Stimulated activated CD4-positive, alpha-beta T cell treated with anti-CD3 and anti-CD28 coated beads, Interleukin-4, amount 100 ng/mL, for 48 hours (primary cell): ENCODE measurements at regions not wholly inside any gene's neighbourhood (a gene's known extent, or its start where the extent isn't known, plus 50 kb on each side); places are given as distances from the start of the nearest gene placed in this dataset.
"Not testable (repeated sequence)": the region's sequence is repeated elsewhere in the genome, so short reads cannot be mapped to it uniquely, and the experiment has no call there.

Source experiments
- DNase-seq, 2 donors: peaks; one replicate each; pipeline ENCODE4 v3.0.0-alpha.2; 2020; ENCODE audit warnings: low read depth in 2 of 2

- not testable (repeated sequence) for DNase-seq
Measured at GRCh38 chr4:102397056-102397455, 51.8 kb upstream of the SLC39A8 start.

- DNase-seq = no peak
Measured at GRCh38 chr4:102399021-102399420, 53.7 kb upstream of the SLC39A8 start.

GRCh38 chr4:102400898-102401297 lies 55.6 kb upstream of the SLC39A8 start:
- DNase-seq = no peak

GRCh38 chr4:102402223-102402622 lies 56.9 kb upstream of the SLC39A8 start:
- no peak for DNase-seq

GRCh38 chr4:102403116-102403515 lies 57.8 kb upstream of the SLC39A8 start:
- no peak for DNase-seq

- DNase-seq = no peak
Measured at GRCh38 chr4:102404431-102404969, 59.2 kb upstream of the SLC39A8 start.

GRCh38 chr4:102405821-102406401 lies 60.6 kb upstream of the SLC39A8 start:
- no peak for DNase-seq

GRCh38 chr4:102410884-102411283 lies 65.6 kb upstream of the SLC39A8 start:
- DNase-seq = not testable (repeated sequence)

- DNase-seq = no peak
Measured at GRCh38 chr4:102411408-102411807, 66.1 kb upstream of the SLC39A8 start.

- no peak for DNase-seq
Measured at GRCh38 chr4:102416765-102417164, 71.5 kb upstream of the SLC39A8 start.

GRCh38 chr4:102420563-102421398 lies 75.5 kb upstream of the SLC39A8 start:
- no peak for DNase-seq

GRCh38 chr4:102422843-102423242 lies 77.6 kb upstream of the SLC39A8 start:
- no peak for DNase-seq

GRCh38 chr4:102423375-102423774 lies 77.8 kb upstream of the NFKB1 start:
- no peak for DNase-seq

- DNase-seq = no peak
Measured at GRCh38 chr4:102427371-102427998, 73.7 kb upstream of the NFKB1 start.

- no peak for DNase-seq
Measured at GRCh38 chr4:102428122-102428521, 73.0 kb upstream of the NFKB1 start.

GRCh38 chr4:102429553-102429952 lies 71.6 kb upstream of the NFKB1 start:
- DNase-seq = no peak

GRCh38 chr4:102430461-102430910 lies 70.7 kb upstream of the NFKB1 start:
- DNase-seq = no peak

- DNase-seq = no peak
Measured at GRCh38 chr4:102431608-102431961, 69.6 kb upstream of the NFKB1 start.

- no peak for DNase-seq
Measured at GRCh38 chr4:102437111-102437510, 64.0 kb upstream of the NFKB1 start.

GRCh38 chr4:102438396-102439235 lies 62.5 kb upstream of the NFKB1 start:
- DNase-seq = no peak

GRCh38 chr4:102439236-102439614 lies 61.9 kb upstream of the NFKB1 start:
- DNase-seq = no peak

GRCh38 chr4:102439812-102440211 lies 61.3 kb upstream of the NFKB1 start:
- DNase-seq = no peak
